ENCODE measurements at regions not wholly inside any gene's neighbourhood (a gene's known extent, or its start where the extent isn't known, plus 50 kb on each side); places are given as distances from the start of the nearest gene placed in this dataset.
"Not testable (repeated sequence)": the region's sequence is repeated elsewhere in the genome, so short reads cannot be mapped to it uniquely, and the experiment has no call there.

DNA sequence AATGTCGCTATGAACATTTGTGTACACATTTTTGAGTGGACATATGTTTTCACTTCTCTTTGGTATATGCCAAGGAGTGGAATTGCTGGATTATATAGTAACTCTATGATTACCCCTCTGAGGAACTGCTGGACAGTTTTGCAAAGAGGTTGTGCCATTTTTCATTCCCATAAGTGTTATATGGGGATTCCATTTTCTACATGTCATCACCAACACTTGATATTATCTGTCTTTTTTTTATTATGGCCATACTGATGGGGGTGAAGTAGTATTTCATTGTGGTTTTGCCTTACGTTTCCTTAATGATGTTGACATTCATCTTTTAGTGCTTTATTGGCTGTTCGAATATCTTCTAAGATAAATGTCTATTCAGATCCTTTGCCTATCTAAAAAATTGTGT is 171.8 kb upstream of the LAMA2 start:
- Mint-ChIP-seq H3K9me3 (peaks cover 0 to 2% (median 0%) of the 10 kb centered on the region in 5 donors), H3K4me3 (no peak overlapping the region), H3K27me3 (peaks cover 2 to 16% of the 10 kb centered on the region in 2 donors), H3K36me3 (no peaks in the 10 kb centered on the region), H3K27ac (no peak overlapping the region), H3K4me1 (no peaks in the 10 kb centered on the region)
- Histone ChIP-seq H3K27me3 (ENCODE audit: insufficient read depth, low read length, poor library complexity, severe bottlenecking) (no peaks in the 10 kb centered on the region), H3K4me3 (ENCODE audit: low read length) (no peak overlapping the region), H3K27ac (ENCODE audit: low read depth, low read length) (no peak overlapping the region), H3K4me1 (ENCODE audit: insufficient read depth, low read length) (no peaks in the 10 kb centered on the region), H3K36me3 (ENCODE audit: insufficient read depth, low read length) (no peaks in the 10 kb centered on the region), H3K9me3 (ENCODE audit: low read length) (no peaks in the 10 kb centered on the region)
- no peak for DNase-seq
- ChIA-PET CTCF (no interaction called here), POLR2A (no interaction called here)

DNA sequence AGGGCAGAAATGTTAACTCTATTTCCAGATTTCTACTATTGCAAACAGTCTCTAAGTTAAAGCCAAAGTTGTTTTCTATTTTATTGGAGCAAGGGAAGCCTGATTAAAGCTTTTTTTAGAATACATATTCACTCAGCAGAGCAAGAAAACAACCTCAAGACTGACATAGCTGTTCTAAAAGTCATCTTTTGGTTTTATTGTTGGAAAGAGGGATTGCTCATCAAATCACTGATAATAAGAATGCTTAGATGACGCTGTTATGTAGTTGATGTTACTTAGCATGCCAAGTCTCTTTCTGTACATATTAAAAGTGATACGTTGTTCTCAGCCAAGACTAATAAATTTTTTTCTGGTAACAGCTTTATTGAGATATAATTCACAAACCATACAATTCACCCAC is 172.6 kb upstream of the LAMA2 start:
- Histone ChIP-seq H3K9me3 (ENCODE audit: low read length) (no peaks in the 10 kb centered on the region), H3K36me3 (ENCODE audit: insufficient read depth, low read length) (no peaks in the 10 kb centered on the region), H3K4me3 (ENCODE audit: low read length) (no peak overlapping the region), H3K27ac (ENCODE audit: low read depth, low read length) (no peak overlapping the region), H3K27me3 (ENCODE audit: insufficient read depth, low read length, poor library complexity, severe bottlenecking) (no peaks in the 10 kb centered on the region), H3K4me1 (ENCODE audit: insufficient read depth, low read length) (no peaks in the 10 kb centered on the region)
- POLR2A ChIA-PET: no interaction called here
- no peaks in the 10 kb centered on the region for H3K36me3 Mint-ChIP-seq
- DNase-seq: no peak
- CTCF ChIA-PET: no interaction called here
- no peaks in the 10 kb centered on the region for H3K9me3 Mint-ChIP-seq
- no peak overlapping the region for H3K27ac Mint-ChIP-seq
- peaks cover 2 to 16% of the 10 kb centered on the region in 2 donors for H3K27me3 Mint-ChIP-seq
- H3K4me3 Mint-ChIP-seq: no peak overlapping the region
- H3K4me1 Mint-ChIP-seq: no peaks in the 10 kb centered on the region

DNA sequence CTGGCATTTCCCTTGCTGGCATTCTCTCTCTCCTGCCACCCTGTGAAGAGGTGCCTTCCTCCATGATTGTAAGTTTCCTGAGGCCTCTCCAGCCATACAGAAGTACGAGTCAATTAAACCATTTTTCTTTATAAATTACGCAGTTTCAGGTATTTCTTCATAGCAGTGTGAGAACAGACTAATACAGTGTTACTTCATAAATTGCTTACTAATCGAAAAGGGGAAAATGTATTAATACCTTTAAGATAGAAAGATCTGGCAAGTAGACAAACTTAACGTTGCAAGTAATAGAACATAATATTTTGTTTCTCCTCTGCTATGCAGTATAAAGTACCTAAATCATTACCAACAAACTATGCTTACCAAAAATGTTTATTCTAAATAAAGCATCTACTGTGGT is 178.3 kb upstream of the LAMA2 start:
- peaks cover 0 to 8% of the 10 kb centered on the region in 2 donors for H3K27me3 Mint-ChIP-seq
- no peaks in the 10 kb centered on the region for H3K9me3 ChIP-seq (ENCODE audit: low read length)
- ChIA-PET CTCF (no interaction called here), POLR2A (no interaction called here)
- H3K27ac ChIP-seq (ENCODE audit: low read depth, low read length): no peak overlapping the region
- no peaks in the 10 kb centered on the region for H3K27me3 ChIP-seq (ENCODE audit: insufficient read depth, low read length, poor library complexity, severe bottlenecking)
- no peaks in the 10 kb centered on the region for H3K4me1 ChIP-seq (ENCODE audit: insufficient read depth, low read length)
- no peak overlapping the region for H3K27ac Mint-ChIP-seq
- no peak overlapping the region for H3K4me3 Mint-ChIP-seq
- H3K9me3 Mint-ChIP-seq: no peaks in the 10 kb centered on the region
- no peaks in the 10 kb centered on the region for H3K4me1 Mint-ChIP-seq
- no peak overlapping the region for H3K4me3 ChIP-seq (ENCODE audit: low read length)
- DNase-seq: no peak
- no peaks in the 10 kb centered on the region for H3K36me3 ChIP-seq (ENCODE audit: insufficient read depth, low read length)
- H3K36me3 Mint-ChIP-seq: no peaks in the 10 kb centered on the region

DNA sequence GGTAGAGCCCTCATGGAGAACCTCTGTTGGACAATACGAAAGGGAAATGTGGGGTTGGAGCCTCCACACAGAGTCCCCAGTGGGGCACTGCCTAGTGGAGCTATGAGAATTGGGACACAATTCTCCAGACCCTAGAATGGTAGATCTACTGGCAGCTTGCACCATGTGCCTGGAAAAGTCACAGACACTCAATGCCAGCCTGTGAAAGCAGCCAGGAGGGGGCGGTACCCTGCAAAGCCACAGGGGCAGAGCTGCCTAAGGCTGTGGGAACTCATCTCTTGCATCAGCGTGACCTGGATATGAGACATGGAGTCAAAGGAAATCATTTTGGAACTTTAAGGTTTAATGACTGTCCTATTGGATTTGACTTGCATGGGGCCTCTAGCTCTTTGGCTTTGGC is 179.1 kb upstream of the LAMA2 start:
- H3K27me3 ChIP-seq (ENCODE audit: insufficient read depth, low read length, poor library complexity, severe bottlenecking); CTCF ChIA-PET; H3K4me3 ChIP-seq (ENCODE audit: low read length); H3K4me1 ChIP-seq (ENCODE audit: insufficient read depth, low read length); DNase-seq; H3K27ac Mint-ChIP-seq; H3K4me1 Mint-ChIP-seq; H3K27me3 Mint-ChIP-seq; H3K9me3 Mint-ChIP-seq; POLR2A ChIA-PET; H3K36me3 ChIP-seq (ENCODE audit: insufficient read depth, low read length); H3K4me3 Mint-ChIP-seq; H3K9me3 ChIP-seq (ENCODE audit: low read length); H3K36me3 Mint-ChIP-seq; H3K27ac ChIP-seq (ENCODE audit: low read depth, low read length): not testable (repeated sequence)

DNA sequence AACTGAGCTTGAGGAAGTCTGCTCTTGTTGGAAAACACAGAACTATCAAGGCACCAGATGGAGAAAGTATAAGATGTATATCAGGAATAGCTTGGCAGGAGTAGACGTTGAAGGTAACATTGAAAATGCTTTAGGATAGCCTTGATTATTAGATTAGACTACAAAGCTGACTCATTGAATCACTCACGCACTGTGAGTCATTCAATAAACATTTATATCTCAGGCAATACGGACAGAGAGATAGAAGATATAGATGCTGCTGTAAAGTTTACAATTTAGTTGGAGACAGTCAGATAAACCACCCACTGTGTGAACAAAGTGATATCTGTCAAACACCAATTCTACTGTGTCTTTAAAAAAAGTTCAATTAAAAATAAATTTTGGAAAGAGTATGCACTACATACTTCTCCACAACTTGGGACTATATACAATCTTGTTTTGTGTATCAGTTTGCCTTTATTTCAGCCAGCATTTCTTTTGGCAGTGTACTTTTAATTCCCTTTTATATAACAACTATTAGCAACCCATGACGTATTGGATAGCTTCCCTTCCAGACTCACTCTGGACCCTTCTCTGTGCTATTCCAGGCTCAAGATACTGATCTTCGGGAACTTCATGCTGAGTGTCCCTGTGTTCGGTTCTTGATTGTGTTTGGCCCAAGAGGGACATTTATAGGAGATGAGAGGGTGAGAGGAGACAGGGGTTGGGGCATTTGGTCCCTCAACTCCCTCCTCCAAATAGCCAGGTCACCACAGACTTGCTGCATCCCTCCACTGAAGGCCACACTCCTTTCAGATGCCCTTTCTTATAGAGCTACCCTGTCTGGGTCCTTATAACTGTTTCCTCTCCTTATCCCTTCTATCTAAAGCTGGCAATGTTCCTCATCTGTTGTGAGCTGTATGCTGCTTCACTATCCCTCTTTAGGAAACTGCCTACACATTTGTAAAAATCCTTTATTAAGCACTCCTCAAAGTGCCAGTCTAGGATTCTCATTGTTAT is 176.6 kb upstream of the PTPRK start:
- no peak overlapping the region for H3K4me3 ChIP-seq (ENCODE audit: low read length)
- no peaks in the 10 kb centered on the region for H3K9me3 ChIP-seq (ENCODE audit: low read length)
- H3K27me3 ChIP-seq (ENCODE audit: insufficient read depth, low read length, poor library complexity, severe bottlenecking): no peaks in the 10 kb centered on the region
- Mint-ChIP-seq H3K36me3 (no peaks in the 10 kb centered on the region), H3K4me3 (no peak overlapping the region), H3K4me1 (peaks cover 0 to 6% (median 0%) of the 10 kb centered on the region in 3 donors), H3K27me3 (peaks cover 0 to 3% of the 10 kb centered on the region in 2 donors), H3K27ac (no peak overlapping the region), H3K9me3 (peaks cover 0 to 2% (median 0%) of the 10 kb centered on the region in 5 donors)
- H3K4me1 ChIP-seq (ENCODE audit: insufficient read depth, low read length): no peaks in the 10 kb centered on the region
- ChIA-PET CTCF (no interaction called here), POLR2A (no interaction called here)
- no peaks in the 10 kb centered on the region for H3K36me3 ChIP-seq (ENCODE audit: insufficient read depth, low read length)
- no peak overlapping the region for H3K27ac ChIP-seq (ENCODE audit: low read depth, low read length)
- no peak for DNase-seq

DNA sequence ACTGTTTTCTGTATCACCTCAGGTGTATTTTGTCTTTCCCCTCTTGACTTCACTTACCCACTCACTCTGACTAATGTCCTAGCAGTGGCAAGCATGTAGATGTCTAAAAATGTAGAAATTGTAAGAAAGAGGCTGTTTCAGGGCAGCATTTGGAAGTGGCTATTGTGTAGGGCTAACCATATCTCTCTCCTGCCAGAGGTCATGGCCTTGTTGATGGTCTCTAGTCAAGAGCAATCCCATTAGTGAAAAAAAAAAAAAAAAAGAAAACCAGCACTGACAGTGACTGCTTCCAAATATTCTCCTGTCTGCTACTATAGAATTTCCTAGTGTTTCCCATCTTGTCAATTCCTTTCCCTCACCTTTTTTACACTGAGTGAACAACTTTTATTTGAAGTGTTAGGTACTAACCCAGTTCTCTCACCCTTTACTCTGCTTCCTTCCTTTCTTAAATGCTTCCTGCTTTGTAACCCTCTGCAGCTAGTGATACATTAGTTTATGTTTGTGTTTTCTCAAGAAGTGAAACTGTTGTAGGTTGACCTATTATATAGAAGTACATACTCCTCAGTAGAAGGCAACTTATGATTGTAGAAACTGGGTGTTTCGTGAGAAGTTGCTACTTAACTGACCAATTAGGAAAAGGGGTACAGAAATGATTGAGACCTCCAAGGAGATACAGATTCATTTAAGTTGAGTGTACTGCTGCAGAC is 174.1 kb upstream of the PTPRK start:
- H3K27me3 ChIP-seq (ENCODE audit: insufficient read depth, low read length, poor library complexity, severe bottlenecking): no peaks in the 10 kb centered on the region
- no peaks in the 10 kb centered on the region for H3K4me1 ChIP-seq (ENCODE audit: insufficient read depth, low read length)
- ChIA-PET POLR2A (no interaction called here), CTCF (no interaction called here)
- peaks cover 0 to 6% (median 0%) of the 10 kb centered on the region in 3 donors for H3K4me1 Mint-ChIP-seq
- H3K9me3 Mint-ChIP-seq: peaks cover 0 to 3% (median 0%) of the 10 kb centered on the region in 5 donors
- no peak overlapping the region for H3K4me3 ChIP-seq (ENCODE audit: low read length)
- H3K36me3 ChIP-seq (ENCODE audit: insufficient read depth, low read length): no peaks in the 10 kb centered on the region
- H3K27ac Mint-ChIP-seq: no peak overlapping the region
- no peak overlapping the region for H3K27ac ChIP-seq (ENCODE audit: low read depth, low read length)
- H3K9me3 ChIP-seq (ENCODE audit: low read length): no peaks in the 10 kb centered on the region
- H3K27me3 Mint-ChIP-seq: peaks cover 2 to 6% of the 10 kb centered on the region in 2 donors
- H3K36me3 Mint-ChIP-seq: no peaks in the 10 kb centered on the region
- DNase-seq: no peak
- H3K4me3 Mint-ChIP-seq: no peak overlapping the region

DNA sequence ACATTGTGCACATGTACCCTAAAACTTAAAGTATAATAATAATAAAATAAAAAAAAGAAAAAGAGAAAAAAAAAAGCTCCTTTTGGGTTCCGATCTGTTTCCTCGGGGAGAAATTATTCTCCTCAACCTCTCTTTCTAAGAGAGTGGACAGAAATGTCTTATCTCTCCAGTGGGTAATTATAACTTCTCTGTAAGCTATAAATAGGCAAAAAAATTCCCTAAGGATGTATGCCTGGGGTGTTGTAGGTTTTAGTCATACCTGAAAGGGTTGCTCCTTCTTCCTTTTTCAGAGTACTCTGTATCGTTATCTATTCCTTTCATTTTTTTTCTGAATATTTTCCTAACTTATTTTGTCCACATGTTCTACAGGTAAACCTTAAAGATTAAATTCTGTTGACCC is 169.7 kb upstream of the PTPRK start:
- H3K27me3 ChIP-seq (ENCODE audit: insufficient read depth, low read length, poor library complexity, severe bottlenecking): no peaks in the 10 kb centered on the region
- no peaks in the 10 kb centered on the region for H3K36me3 ChIP-seq (ENCODE audit: insufficient read depth, low read length)
- H3K4me1 ChIP-seq (ENCODE audit: insufficient read depth, low read length): no peaks in the 10 kb centered on the region
- H3K9me3 ChIP-seq (ENCODE audit: low read length): no peaks in the 10 kb centered on the region
- H3K36me3 Mint-ChIP-seq: no peaks in the 10 kb centered on the region
- ChIA-PET POLR2A (no interaction called here), CTCF (no interaction called here)
- peaks cover 0 to 6% (median 0%) of the 10 kb centered on the region in 3 donors for H3K4me1 Mint-ChIP-seq
- no peak overlapping the region for H3K27ac ChIP-seq (ENCODE audit: low read depth, low read length)
- no peak overlapping the region for H3K4me3 ChIP-seq (ENCODE audit: low read length)
- H3K27me3 Mint-ChIP-seq: peaks cover 14 to 26% of the 10 kb centered on the region in 2 donors
- no peak overlapping the region for H3K4me3 Mint-ChIP-seq
- no peak for DNase-seq
- H3K27ac Mint-ChIP-seq: no peak overlapping the region
- peaks cover 0 to 1% (median 0%) of the 10 kb centered on the region in 5 donors for H3K9me3 Mint-ChIP-seq

DNA sequence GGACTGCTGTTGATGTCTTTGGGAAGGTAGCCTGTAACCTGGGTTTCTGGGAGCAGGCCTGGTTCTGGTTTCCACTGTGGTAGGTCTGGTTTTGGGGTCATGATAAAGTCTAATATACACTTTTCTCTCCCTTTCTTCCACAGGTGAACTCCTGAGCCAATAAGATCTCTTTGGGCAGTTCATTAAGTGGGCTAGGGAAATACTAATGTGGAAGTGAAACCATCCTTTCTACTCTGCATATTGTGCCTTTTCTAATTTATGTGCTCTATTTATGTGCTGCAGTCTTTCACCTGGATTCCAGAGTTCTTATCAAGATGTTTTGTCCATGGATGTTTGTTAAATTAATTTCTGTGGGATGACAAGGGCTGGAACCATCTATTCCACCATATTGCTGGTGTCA is 165.7 kb upstream of the PTPRK start:
- Mint-ChIP-seq H3K9me3 (peaks cover 0 to 1% (median 0%) of the 10 kb centered on the region in 5 donors), H3K4me1 (no peaks in the 10 kb centered on the region), H3K36me3 (no peaks in the 10 kb centered on the region), H3K27ac (no peak overlapping the region), H3K4me3 (no peak overlapping the region), H3K27me3 (peaks cover 11 to 30% of the 10 kb centered on the region in 2 donors)
- Histone ChIP-seq H3K27me3 (ENCODE audit: insufficient read depth, low read length, poor library complexity, severe bottlenecking) (no peaks in the 10 kb centered on the region), H3K27ac (ENCODE audit: low read depth, low read length) (no peak overlapping the region), H3K4me1 (ENCODE audit: insufficient read depth, low read length) (no peaks in the 10 kb centered on the region), H3K4me3 (ENCODE audit: low read length) (no peak overlapping the region), H3K36me3 (ENCODE audit: insufficient read depth, low read length) (no peaks in the 10 kb centered on the region), H3K9me3 (ENCODE audit: low read length) (no peaks in the 10 kb centered on the region)
- ChIA-PET CTCF (no interaction called here), POLR2A (no interaction called here)
- DNase-seq: no peak
